ENCODE measurements at regions not wholly inside any gene's neighbourhood (a gene's known extent, or its start where the extent isn't known, plus 50 kb on each side); places are given as distances from the start of the nearest gene placed in this dataset.

DNA sequence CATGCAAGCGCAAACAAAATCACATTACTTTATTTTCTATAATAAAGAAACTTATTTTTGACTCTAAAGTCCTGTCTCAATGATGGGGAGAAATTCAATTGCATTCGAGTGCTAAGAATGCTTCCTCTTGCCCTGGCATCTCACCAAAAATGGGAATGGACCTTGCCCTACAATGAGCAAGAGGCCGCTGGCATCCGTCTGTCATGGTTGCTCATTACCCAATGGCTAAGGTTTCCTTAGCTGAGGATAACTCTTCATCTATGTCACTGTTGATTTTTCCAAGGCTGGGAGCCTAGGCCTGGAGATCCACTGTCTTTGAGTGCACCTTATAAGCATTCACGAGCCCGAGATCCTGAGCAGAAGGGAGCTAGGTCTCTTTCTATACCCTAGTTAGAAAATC is 471.3 kb upstream of the NRSN1 start:
- TF ChIP-seq POLR2A (IDR thresholded peaks at IDR 0.05), result no peak
- no peak for TF ChIP-seq EP300 (IDR thresholded peaks at IDR 0.05)
- no peak for TF ChIP-seq POLR2AphosphoS5 (IDR thresholded peaks at IDR 0.05)
- TF ChIP-seq, protein P1, sequence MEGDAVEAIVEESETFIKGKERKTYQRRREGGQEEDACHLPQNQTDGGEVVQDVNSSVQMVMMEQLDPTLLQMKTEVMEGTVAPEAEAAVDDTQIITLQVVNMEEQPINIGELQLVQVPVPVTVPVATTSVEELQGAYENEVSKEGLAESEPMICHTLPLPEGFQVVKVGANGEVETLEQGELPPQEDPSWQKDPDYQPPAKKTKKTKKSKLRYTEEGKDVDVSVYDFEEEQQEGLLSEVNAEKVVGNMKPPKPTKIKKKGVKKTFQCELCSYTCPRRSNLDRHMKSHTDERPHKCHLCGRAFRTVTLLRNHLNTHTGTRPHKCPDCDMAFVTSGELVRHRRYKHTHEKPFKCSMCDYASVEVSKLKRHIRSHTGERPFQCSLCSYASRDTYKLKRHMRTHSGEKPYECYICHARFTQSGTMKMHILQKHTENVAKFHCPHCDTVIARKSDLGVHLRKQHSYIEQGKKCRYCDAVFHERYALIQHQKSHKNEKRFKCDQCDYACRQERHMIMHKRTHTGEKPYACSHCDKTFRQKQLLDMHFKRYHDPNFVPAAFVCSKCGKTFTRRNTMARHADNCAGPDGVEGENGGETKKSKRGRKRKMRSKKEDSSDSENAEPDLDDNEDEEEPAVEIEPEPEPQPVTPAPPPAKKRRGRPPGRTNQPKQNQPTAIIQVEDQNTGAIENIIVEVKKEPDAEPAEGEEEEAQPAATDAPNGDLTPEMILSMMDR (IDR thresholded peaks at IDR 0.05), result no peak
- 74% methylated on average over 6 of the region's 6 CpGs for WGBS
- Histone ChIP-seq H3K27me3 (no peaks in the 10 kb centered on the region), H3K4me1 (no peaks in the 10 kb centered on the region), H3K4me3 (no peak overlapping the region), H3K27ac (no peak overlapping the region), H3K9me3 (no peaks in the 10 kb centered on the region), H3K36me3 (no peaks in the 10 kb centered on the region)
- DNase-seq (ENCODE audit: low spot score in 2 of 2), result no peak

DNA sequence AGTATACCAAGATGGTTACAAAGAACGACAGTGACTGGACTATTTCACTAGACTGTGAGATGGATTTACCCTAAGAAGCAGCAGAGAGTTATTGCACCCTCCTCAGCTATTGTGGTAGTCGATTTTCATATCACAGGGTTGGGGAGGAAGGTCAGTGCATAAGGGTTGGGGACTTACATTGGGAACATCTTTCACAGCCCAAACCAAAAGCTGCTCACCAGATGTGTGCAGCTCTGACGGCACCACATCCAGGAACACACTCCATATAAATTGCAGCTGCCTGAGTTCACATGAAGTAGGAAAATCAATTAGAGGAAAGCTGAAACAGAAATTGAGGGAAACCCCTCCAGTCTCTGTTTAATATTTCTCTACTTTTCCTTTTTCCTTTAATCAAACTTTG is 470.5 kb upstream of the NRSN1 start:
- Histone ChIP-seq H3K4me1 (no peaks in the 10 kb centered on the region), H3K27ac (no peak overlapping the region), H3K27me3 (no peaks in the 10 kb centered on the region), H3K4me3 (no peak overlapping the region), H3K36me3 (no peaks in the 10 kb centered on the region), H3K9me3 (no peaks in the 10 kb centered on the region)
- WGBS, result 51% methylated on average over 3 of the region's 3 CpGs
- DNase-seq (ENCODE audit: low spot score in 2 of 2), result no peak
- TF ChIP-seq POLR2A (IDR thresholded peaks at IDR 0.05) (no peak), EP300 (IDR thresholded peaks at IDR 0.05) (no peak), POLR2AphosphoS5 (IDR thresholded peaks at IDR 0.05) (no peak)
- TF ChIP-seq, protein P1 (IDR thresholded peaks at IDR 0.05), result no peak

DNA sequence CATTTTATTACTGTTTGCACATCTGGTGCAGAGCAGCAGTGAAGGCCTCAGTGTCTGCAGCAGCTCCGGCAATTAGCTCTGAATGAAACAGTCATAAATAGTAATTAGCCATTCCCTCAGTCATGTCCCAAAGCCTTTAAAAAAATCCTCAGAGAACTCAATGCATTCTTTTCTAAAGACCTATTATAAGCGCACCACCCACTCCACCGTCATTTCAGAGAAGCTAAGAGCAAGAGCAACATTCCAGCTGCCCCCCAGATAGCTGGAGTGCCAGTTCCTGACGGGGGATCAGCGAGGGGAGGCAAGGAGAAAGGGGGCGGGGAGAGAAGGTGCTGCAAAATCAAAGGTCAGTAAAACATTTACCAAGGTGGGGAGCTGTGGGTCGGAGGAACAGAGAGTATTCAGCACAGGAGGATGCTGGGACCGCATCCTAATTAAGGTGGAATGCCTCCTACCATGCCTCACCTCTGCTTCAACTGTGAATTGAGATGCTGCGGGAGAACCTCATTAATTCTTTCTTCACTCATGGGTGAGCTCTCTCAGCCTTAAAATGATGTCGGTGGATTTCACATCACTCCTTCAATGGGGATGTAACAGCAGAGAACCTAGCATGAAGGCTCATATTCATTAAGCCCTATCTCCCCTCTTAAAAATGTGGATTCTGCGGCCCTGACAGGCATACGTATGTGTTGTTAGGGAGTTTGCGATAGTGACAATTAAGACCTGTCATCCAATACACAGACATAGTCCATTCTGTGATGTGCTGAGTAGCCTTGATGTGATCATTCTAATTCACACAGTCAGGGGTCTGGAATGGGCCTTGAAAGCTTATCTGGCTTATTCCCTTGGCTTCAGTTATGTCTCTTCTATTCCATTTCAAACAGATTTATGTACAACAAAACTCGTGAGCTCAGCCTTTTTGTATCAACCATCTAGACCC is 469.5 kb upstream of the NRSN1 start:
- Histone ChIP-seq H3K4me1 (no peaks in the 10 kb centered on the region), H3K9me3 (no peaks in the 10 kb centered on the region), H3K36me3 (no peaks in the 10 kb centered on the region), H3K4me3 (no peak overlapping the region), H3K27me3 (no peaks in the 10 kb centered on the region), H3K27ac (no peak overlapping the region)
- 82% methylated on average over 14 of the region's 14 CpGs for WGBS
- DNase-seq (ENCODE audit: low spot score in 2 of 2), result no peak
- no peak for TF ChIP-seq EP300 (IDR thresholded peaks at IDR 0.05)
- TF ChIP-seq, protein P1 (IDR thresholded peaks at IDR 0.05), result no peak
- TF ChIP-seq POLR2AphosphoS5 (IDR thresholded peaks at IDR 0.05), result no peak
- no peak for TF ChIP-seq POLR2A (IDR thresholded peaks at IDR 0.05)

DNA sequence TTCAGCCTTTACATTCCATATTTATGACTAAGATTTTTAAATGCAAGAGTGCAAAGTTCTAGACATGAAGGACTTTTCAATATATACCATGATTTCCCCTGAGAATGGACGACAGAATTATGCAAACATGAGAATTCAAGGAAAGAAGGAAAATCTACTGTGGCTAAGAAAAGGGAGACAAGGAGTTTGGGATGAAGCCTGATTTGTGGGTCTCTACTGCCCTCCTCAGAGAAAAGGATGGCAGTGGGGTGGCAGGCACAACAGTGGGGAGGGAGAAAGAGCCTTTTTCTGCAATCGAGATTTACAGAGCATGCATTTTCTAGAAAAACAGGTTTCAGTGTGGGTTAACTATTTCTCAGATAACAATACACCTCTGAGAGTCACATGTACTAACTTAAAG is 466.9 kb upstream of the NRSN1 start:
- WGBS, result 18% methylated on average over 2 of the region's 2 CpGs
- DNase-seq (ENCODE audit: low spot score in 2 of 2), result no peak

DNA sequence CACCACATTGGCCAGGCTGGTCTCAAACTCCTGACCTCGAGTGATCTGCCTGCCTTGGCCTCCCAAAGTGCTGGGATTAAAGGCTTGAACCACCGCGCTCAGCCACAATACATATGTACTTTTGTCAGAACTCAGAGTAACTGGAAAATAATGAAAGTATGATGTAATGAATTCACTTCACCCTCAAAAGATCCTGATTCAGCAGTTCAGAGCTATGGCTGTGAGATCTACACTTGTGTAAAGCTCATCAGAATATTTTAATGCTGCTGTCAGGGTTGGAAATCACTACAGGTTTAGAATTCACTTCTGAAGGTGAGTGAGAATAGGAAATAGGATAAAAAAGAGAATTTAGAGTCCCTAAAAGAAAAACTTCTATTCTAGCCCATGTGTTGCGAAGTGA is 464.5 kb upstream of the NRSN1 start:
- Histone ChIP-seq H3K27me3 (no peaks in the 10 kb centered on the region), H3K4me1 (no peaks in the 10 kb centered on the region), H3K4me3 (no peak overlapping the region), H3K9me3 (no peaks in the 10 kb centered on the region), H3K36me3 (no peaks in the 10 kb centered on the region), H3K27ac (no peak overlapping the region)
- WGBS, result 92% methylated on average over 4 of the region's 4 CpGs
- TF ChIP-seq POLR2A (IDR thresholded peaks at IDR 0.05) (no peak), EP300 (IDR thresholded peaks at IDR 0.05) (no peak), POLR2AphosphoS5 (IDR thresholded peaks at IDR 0.05) (no peak)
- TF ChIP-seq, protein P1 (IDR thresholded peaks at IDR 0.05), result no peak
- DNase-seq (ENCODE audit: low spot score in 2 of 2), result no peak

More for the DNA sequence above, 466.9 kb upstream of the NRSN1 start:
- Histone ChIP-seq H3K9me3 (no peaks in the 10 kb centered on the region), H3K27ac (no peak overlapping the region), H3K27me3 (no peaks in the 10 kb centered on the region), H3K4me1 (no peaks in the 10 kb centered on the region), H3K36me3 (no peaks in the 10 kb centered on the region), H3K4me3 (no peak overlapping the region)
- TF ChIP-seq POLR2A (IDR thresholded peaks at IDR 0.05), result no peak
- TF ChIP-seq, protein P1 (IDR thresholded peaks at IDR 0.05), result peak in 1 of 2 donors; percentile 36
- TF ChIP-seq EP300 (IDR thresholded peaks at IDR 0.05), result no peak
